Spleen (tissue), 7 donors: ENCODE measurements at regions not wholly inside any gene's neighbourhood (a gene's known extent, or its start where the extent isn't known, plus 50 kb on each side); places are given as distances from the start of the nearest gene placed in this dataset.

Experiments
- POLR2A ChIP-seq, 3 donors: fragments of 450-650 bp; IDR thresholded peaks; one replicate each; pipeline ENCODE4 v1.5.1; 2017; ENCODE audit warnings: antibody characterized with exemption in 3 of 3, mild to moderate bottlenecking in 1 of 3
- TF ChIP-seq, protein P1 (sequence below), 11 experiments: fragments of 200-600 bp in 7 of 11; fragments of 450-650 bp in 4 of 11; sonication (generic) in 4 of 11; IDR thresholded peaks in 8 of 11; conservative IDR thresholded peaks in 3 of 11; 1 replicate in 7 of 11; 2 replicates in 4 of 11; pipeline versions ENCODE4 v1.4.0 to v1.8.0; 2016 to 2021; ENCODE audit warnings: antibody characterized with exemption in 11 of 11, inconsistent platforms in 4 of 11, mild to moderate bottlenecking in 1 of 11
- donor health status: DM: no; HTN: no; CAD: no; lungs with moderate emphysema.
- donor health status: DM: no; HTN: no; CAD: no.
- donor health status: DM: no; HTN: no; CAD: no.

DNA sequence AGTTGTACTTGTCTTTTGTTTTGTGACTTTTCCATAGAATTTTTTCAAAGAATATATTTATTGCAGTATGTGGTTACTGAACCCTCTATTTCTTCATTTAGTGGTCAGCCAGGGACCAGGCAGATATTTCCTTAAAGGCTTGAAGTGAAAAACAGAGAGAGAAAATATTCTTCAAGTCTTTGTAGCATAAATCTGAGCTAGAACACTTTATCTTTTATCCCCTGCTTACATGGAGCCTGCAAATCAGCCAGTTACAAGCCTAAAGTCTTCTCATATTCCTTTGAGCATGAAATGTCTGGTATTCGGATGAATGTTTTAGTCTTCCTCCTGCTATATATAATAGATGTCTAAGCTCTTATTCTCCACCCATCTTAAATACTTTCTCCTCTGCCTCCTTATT, 1557.5 kb upstream of the ACVR2A start:
- no peak for TF ChIP-seq POLR2A (IDR thresholded peaks at IDR 0.05)
- TF ChIP-seq, protein P1, sequence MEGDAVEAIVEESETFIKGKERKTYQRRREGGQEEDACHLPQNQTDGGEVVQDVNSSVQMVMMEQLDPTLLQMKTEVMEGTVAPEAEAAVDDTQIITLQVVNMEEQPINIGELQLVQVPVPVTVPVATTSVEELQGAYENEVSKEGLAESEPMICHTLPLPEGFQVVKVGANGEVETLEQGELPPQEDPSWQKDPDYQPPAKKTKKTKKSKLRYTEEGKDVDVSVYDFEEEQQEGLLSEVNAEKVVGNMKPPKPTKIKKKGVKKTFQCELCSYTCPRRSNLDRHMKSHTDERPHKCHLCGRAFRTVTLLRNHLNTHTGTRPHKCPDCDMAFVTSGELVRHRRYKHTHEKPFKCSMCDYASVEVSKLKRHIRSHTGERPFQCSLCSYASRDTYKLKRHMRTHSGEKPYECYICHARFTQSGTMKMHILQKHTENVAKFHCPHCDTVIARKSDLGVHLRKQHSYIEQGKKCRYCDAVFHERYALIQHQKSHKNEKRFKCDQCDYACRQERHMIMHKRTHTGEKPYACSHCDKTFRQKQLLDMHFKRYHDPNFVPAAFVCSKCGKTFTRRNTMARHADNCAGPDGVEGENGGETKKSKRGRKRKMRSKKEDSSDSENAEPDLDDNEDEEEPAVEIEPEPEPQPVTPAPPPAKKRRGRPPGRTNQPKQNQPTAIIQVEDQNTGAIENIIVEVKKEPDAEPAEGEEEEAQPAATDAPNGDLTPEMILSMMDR (IDR thresholded peaks at IDR 0.05 in 8 of 11, conservative IDR thresholded peaks at IDR 0.05 in 3 of 11): no peak
